ENCODE measurements at regions not wholly inside any gene's neighbourhood (a gene's known extent, or its start where the extent isn't known, plus 50 kb on each side); places are given as distances from the start of the nearest gene placed in this dataset.

DNA sequence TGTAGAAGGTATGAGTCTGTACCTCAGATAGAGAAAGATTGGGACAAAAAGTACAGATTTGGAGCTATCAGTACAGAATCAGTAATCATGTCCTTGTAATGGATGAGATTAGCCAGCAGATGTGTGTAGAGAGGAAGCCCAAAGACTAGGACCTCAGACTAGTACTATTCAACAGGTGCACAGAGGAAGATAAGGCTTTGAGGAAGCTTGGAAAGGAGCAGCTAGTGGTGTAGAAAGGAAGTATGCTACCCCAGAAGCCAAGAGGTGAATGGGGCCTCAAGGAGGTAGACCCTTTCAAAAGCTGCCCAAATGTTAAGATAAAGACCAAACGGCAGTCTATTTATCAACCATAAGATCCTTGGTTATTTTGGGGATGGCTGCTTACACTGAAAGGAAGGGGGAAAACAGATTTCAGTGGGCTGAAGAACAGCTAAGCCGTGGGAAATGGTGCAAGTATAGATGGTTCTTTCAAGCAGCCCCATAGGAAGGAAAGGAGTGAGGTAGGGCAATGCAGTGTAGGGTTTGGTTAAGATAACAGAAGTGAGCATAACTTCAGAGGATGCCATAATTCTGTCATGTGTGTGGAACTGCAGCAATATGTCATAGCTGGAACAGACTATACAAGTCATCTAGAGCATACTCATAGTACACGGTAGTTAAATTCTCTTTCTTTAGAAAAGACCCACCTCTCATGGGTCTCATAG is 221.7 kb downstream of the HHIPL2 start:
- TF ChIP-seq ZNF629 (tag by site-specific recombination; IDR thresholded peaks at IDR 0.05) (no peak), ZNF2 (tag by site-specific recombination; IDR thresholded peaks at IDR 0.05) (no peak), ZFP3 (tag by site-specific recombination; IDR thresholded peaks at IDR 0.05; ENCODE audit: low read depth) (no peak), BCL11B (tag by site-specific recombination; IDR thresholded peaks at IDR 0.05; ENCODE audit: low read depth) (no peak), ZNF239 (tag by site-specific recombination; IDR thresholded peaks at IDR 0.05) (no peak), ZNF791 (tag by site-specific recombination; IDR thresholded peaks at IDR 0.05) (no peak), ZNF747 (tag by site-specific recombination; IDR thresholded peaks at IDR 0.05) (no peak), ZNF274 (IDR thresholded peaks at IDR 0.05; ENCODE audit: low read length) (no peak), ZNF274 (tag by site-specific recombination; IDR thresholded peaks at IDR 0.05; ENCODE audit: borderline replicate concordance) (no peak), TCF7L2 (IDR thresholded peaks at IDR 0.05; ENCODE audit: borderline replicate concordance, low read depth, low read length) (no peak), ZNF792 (tag by site-specific recombination; IDR thresholded peaks at IDR 0.05) (no peak)
- TF ChIP-seq, protein P1, sequence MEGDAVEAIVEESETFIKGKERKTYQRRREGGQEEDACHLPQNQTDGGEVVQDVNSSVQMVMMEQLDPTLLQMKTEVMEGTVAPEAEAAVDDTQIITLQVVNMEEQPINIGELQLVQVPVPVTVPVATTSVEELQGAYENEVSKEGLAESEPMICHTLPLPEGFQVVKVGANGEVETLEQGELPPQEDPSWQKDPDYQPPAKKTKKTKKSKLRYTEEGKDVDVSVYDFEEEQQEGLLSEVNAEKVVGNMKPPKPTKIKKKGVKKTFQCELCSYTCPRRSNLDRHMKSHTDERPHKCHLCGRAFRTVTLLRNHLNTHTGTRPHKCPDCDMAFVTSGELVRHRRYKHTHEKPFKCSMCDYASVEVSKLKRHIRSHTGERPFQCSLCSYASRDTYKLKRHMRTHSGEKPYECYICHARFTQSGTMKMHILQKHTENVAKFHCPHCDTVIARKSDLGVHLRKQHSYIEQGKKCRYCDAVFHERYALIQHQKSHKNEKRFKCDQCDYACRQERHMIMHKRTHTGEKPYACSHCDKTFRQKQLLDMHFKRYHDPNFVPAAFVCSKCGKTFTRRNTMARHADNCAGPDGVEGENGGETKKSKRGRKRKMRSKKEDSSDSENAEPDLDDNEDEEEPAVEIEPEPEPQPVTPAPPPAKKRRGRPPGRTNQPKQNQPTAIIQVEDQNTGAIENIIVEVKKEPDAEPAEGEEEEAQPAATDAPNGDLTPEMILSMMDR (tag by site-specific recombination; IDR thresholded peaks at IDR 0.05) = no peak
- TF ChIP-seq, protein P2, sequence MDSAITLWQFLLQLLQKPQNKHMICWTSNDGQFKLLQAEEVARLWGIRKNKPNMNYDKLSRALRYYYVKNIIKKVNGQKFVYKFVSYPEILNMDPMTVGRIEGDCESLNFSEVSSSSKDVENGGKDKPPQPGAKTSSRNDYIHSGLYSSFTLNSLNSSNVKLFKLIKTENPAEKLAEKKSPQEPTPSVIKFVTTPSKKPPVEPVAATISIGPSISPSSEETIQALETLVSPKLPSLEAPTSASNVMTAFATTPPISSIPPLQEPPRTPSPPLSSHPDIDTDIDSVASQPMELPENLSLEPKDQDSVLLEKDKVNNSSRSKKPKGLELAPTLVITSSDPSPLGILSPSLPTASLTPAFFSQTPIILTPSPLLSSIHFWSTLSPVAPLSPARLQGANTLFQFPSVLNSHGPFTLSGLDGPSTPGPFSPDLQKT (IDR thresholded peaks at IDR 0.05; ENCODE audit: borderline replicate concordance, low read depth, low read length) = no peak

All from HEK293 (cell line).